Tibial nerve (tissue), 4 donors: ENCODE measurements at regions not wholly inside any gene's neighbourhood (a gene's known extent, or its start where the extent isn't known, plus 50 kb on each side); places are given as distances from the start of the nearest gene placed in this dataset.

ENCODE experiments used
- DNase-seq, 2 donors: peaks; one replicate each; pipeline ENCODE4 v3.0.0-alpha.2; 2019; ENCODE audit warnings: low spot score in 2 of 2
- H3K27ac ChIP-seq, 4 donors: fragments of 200-600 bp; sonication (generic) in 3 of 4; one replicate each; pipeline ENCODE4 v1.5.1; 2017 to 2019; ENCODE audit warnings: mild to moderate bottlenecking in 1 of 4
- H3K27me3 ChIP-seq, 2 donors: fragments of 200-600 bp; sonication (generic) in 1 of 2; one replicate each; pipeline versions ENCODE4 v1.5.1 to v1.6.0; 2017 to 2019
- H3K36me3 ChIP-seq, 3 donors: fragments of 200-600 bp; sonication (generic); one replicate each; pipeline ENCODE4 v1.5.1; 2018 to 2019
- H3K4me1 ChIP-seq, 4 donors: fragments of 200-600 bp; sonication (generic) in 3 of 4; one replicate each; pipeline ENCODE4 v1.5.1; 2017 to 2019
- H3K4me3 ChIP-seq, 4 donors: fragments of 200-600 bp; sonication (generic) in 3 of 4; one replicate each; pipeline ENCODE4 v1.5.1; 2017 to 2019; ENCODE audit warnings: mild to moderate bottlenecking in 1 of 4, moderate library complexity in 1 of 4
- H3K9me3 ChIP-seq, 4 donors: fragments of 200-600 bp; sonication (generic) in 3 of 4; one replicate each; pipeline ENCODE4 v1.5.1; 2017 to 2019
- EP300 ChIP-seq, 2 donors: sonication (generic); formaldehyde crosslinking; IDR thresholded peaks; one replicate each; pipeline ENCODE4 v1.6.1; 2017; ENCODE audit warnings: antibody characterized with exemption in 2 of 2, mild to moderate bottlenecking in 1 of 2
- POLR2A ChIP-seq, 2 donors: fragments of 450-650 bp; IDR thresholded peaks; one replicate each; pipeline ENCODE4 v1.6.1; 2017; ENCODE audit warnings: antibody characterized with exemption in 2 of 2, mild to moderate bottlenecking in 2 of 2, moderate library complexity in 2 of 2
- WGBS, 2 donors: methylation state at CpG; one replicate each; pipeline ENCODE4 v1.1.5; 2018; 5-methylcytosine and 5-hydroxymethylcytosine counted together
- TF ChIP-seq, protein P1 (sequence below), 5 experiments: fragments of 200-600 bp in 3 of 5; fragments of 450-650 bp in 2 of 5; sonication (generic) in 3 of 5; IDR thresholded peaks; one replicate each; pipeline ENCODE4 v1.5.1; 2016 to 2019; ENCODE audit warnings: antibody characterized with exemption in 5 of 5, mild to moderate bottlenecking in 3 of 5, moderate library complexity in 2 of 5

- WGBS, 2 donors: 50 to 67% methylated on average over 1 of the region's 1 CpG
- no peaks in the 10 kb centered on the region for H3K27me3 ChIP-seq
- H3K4me3 ChIP-seq: no peak overlapping the region
- no peak overlapping the region for H3K27ac ChIP-seq
- no peaks in the 10 kb centered on the region for H3K36me3 ChIP-seq
- no peak for DNase-seq
- H3K9me3 ChIP-seq: no peaks in the 10 kb centered on the region
- no peak for TF ChIP-seq POLR2A (IDR thresholded peaks at IDR 0.05)
- TF ChIP-seq EP300 (IDR thresholded peaks at IDR 0.05): no peak
- TF ChIP-seq, protein P1, sequence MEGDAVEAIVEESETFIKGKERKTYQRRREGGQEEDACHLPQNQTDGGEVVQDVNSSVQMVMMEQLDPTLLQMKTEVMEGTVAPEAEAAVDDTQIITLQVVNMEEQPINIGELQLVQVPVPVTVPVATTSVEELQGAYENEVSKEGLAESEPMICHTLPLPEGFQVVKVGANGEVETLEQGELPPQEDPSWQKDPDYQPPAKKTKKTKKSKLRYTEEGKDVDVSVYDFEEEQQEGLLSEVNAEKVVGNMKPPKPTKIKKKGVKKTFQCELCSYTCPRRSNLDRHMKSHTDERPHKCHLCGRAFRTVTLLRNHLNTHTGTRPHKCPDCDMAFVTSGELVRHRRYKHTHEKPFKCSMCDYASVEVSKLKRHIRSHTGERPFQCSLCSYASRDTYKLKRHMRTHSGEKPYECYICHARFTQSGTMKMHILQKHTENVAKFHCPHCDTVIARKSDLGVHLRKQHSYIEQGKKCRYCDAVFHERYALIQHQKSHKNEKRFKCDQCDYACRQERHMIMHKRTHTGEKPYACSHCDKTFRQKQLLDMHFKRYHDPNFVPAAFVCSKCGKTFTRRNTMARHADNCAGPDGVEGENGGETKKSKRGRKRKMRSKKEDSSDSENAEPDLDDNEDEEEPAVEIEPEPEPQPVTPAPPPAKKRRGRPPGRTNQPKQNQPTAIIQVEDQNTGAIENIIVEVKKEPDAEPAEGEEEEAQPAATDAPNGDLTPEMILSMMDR (IDR thresholded peaks at IDR 0.05): no peak
- no peaks in the 10 kb centered on the region for H3K4me1 ChIP-seq
Measured at GRCh38 chr6:134593024-134593423, 275.1 kb upstream of the SGK1 start.

DNA sequence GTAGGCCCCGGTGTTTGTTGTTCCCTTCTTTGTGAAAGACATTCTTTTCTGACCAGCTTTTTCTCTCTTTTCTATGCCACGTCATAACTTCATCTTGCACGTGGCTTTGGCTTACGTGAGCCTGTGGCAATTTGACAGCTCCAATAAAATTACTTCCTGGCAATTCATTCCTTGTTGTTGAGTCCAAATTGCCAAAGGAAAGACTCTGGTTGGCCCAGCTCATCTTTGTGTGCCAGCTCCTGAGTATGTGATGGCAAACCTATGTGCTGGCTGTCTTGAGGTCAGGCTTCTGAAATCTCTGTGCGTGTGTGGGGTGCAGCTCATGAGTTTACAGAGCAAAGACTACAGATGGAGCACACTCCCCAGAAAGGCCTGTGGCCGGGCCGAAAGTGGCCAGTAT lies 272.5 kb upstream of the SGK1 start:
- Histone ChIP-seq H3K9me3 (no peaks in the 10 kb centered on the region), H3K4me3 (no peak overlapping the region), H3K36me3 (no peaks in the 10 kb centered on the region), H3K27ac (no peak overlapping the region), H3K4me1 (no peaks in the 10 kb centered on the region), H3K27me3 (no peaks in the 10 kb centered on the region)
- TF ChIP-seq, protein P1 (IDR thresholded peaks at IDR 0.05): no peak
- no peak for TF ChIP-seq EP300 (IDR thresholded peaks at IDR 0.05)
- no peak for TF ChIP-seq POLR2A (IDR thresholded peaks at IDR 0.05)
- 86 to 89% methylated on average over 7 of the region's 7 CpGs for WGBS, 2 donors
- no peak for DNase-seq

- no peaks in the 10 kb centered on the region for H3K9me3 ChIP-seq
- H3K4me1 ChIP-seq: no peaks in the 10 kb centered on the region
- WGBS, 2 donors: 86 to 97% methylated on average over 5 of the region's 5 CpGs
- TF ChIP-seq POLR2A (IDR thresholded peaks at IDR 0.05) (no peak), EP300 (IDR thresholded peaks at IDR 0.05) (no peak)
- TF ChIP-seq, protein P1 (IDR thresholded peaks at IDR 0.05): no peak
- H3K27me3 ChIP-seq: no peaks in the 10 kb centered on the region
- no peak overlapping the region for H3K4me3 ChIP-seq
- DNase-seq: no peak
- no peaks in the 10 kb centered on the region for H3K36me3 ChIP-seq
- H3K27ac ChIP-seq: no peak overlapping the region
Measured at GRCh38 chr6:134590004-134590403, 272.1 kb upstream of the SGK1 start.

DNA sequence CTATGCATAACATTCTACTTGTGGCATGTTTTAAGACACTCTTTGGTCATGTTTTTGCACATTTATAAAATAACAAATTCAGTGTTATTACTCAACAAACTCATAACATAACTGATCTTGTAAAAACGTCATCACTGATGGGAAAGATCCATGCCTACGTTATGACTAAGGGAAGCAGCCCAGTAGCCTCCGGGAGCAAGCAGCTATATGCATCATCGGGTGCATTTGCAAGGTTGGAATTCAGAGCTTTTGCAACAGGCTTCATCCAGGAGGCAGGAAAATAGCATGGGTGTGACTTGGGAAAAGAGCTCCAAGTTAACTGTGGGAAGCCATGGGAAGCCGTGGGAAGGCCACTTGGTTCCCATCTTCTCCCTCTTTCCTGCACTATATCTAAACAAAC lies 271.6 kb upstream of the SGK1 start:
- Histone ChIP-seq H3K27me3 (no peaks in the 10 kb centered on the region), H3K9me3 (no peaks in the 10 kb centered on the region), H3K4me1 (no peaks in the 10 kb centered on the region), H3K27ac (no peak overlapping the region), H3K4me3 (no peak overlapping the region), H3K36me3 (no peaks in the 10 kb centered on the region)
- DNase-seq: no peak
- WGBS, 2 donors: 71 to 75% methylated on average over 5 of the region's 5 CpGs
- TF ChIP-seq POLR2A (IDR thresholded peaks at IDR 0.05) (no peak), EP300 (IDR thresholded peaks at IDR 0.05) (no peak)
- TF ChIP-seq, protein P1 (IDR thresholded peaks at IDR 0.05): no peak

GRCh38 chr6:134588267-134588666 lies 270.4 kb upstream of the SGK1 start:
- TF ChIP-seq POLR2A (IDR thresholded peaks at IDR 0.05): no peak
- no peaks in the 10 kb centered on the region for H3K4me1 ChIP-seq
- 100% methylated on average over 2 of the region's 2 CpGs for WGBS, 2 donors
- H3K27ac ChIP-seq: no peak overlapping the region
- no peak for DNase-seq
- no peaks in the 10 kb centered on the region for H3K9me3 ChIP-seq
- H3K27me3 ChIP-seq: no peaks in the 10 kb centered on the region
- no peak overlapping the region for H3K4me3 ChIP-seq
- H3K36me3 ChIP-seq: no peaks in the 10 kb centered on the region

DNA sequence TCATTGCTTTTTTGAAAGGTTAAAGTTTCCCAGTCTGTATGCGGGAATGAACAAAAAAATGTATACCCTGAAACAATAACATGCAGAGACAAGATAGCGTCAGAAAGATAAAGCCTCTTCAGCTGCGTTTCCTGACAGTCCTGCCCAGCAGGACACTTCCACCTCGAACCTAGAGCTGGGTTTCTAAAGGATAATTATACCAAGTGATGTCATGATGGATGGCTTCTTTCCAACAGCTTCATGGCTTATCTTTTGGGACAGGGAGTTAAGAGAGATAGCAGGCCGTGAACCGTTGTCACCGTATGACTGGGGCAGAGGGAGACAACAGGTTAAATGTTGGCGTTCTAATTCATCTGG lies 267.6 kb upstream of the SGK1 start:
- TF ChIP-seq POLR2A (IDR thresholded peaks at IDR 0.05): no peak
- no peak for TF ChIP-seq EP300 (IDR thresholded peaks at IDR 0.05)
- TF ChIP-seq, protein P1 (IDR thresholded peaks at IDR 0.05): no peak
- Histone ChIP-seq H3K36me3 (no peaks in the 10 kb centered on the region), H3K4me1 (no peaks in the 10 kb centered on the region), H3K27me3 (no peaks in the 10 kb centered on the region), H3K9me3 (no peaks in the 10 kb centered on the region), H3K4me3 (no peak overlapping the region), H3K27ac (no peak overlapping the region)
- no peak for DNase-seq
- 79 to 89% methylated on average over 8 of the region's 8 CpGs for WGBS, 2 donors
